Subcutaneous adipose tissue (tissue), 1 donor: ENCODE measurements at regions not wholly inside any gene's neighbourhood (a gene's known extent, or its start where the extent isn't known, plus 50 kb on each side); places are given as distances from the start of the nearest gene placed in this dataset.

Source experiments
- TF ChIP-seq, protein P1 (sequence below): fragments of 450-650 bp; IDR thresholded peaks from one replicate; pipeline ENCODE4 v1.5.1; 2016; ENCODE audit warnings: low read depth, mild to moderate bottlenecking, control low read depth, antibody characterized with exemption, moderate library complexity

DNA sequence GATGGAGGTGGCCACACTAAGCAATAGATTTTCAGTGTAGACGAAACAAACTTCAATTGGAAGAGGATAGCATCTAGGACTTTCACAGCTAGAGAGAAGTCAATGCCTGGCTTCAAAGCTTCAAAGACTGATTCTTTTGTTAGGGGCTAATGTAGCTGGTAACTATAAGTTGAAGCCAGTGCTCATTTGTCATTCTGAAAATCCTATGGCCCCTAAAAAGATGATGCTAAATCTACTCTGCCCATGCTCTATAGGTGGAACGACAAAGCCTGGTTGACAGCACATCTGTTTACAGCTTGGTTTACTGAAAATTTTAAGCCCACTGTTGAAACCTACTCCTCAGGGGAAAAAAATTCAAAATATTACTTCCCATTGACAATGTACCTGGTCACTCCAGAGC lies 226.7 kb downstream of the BCAS1 start:
- TF ChIP-seq, protein P1, sequence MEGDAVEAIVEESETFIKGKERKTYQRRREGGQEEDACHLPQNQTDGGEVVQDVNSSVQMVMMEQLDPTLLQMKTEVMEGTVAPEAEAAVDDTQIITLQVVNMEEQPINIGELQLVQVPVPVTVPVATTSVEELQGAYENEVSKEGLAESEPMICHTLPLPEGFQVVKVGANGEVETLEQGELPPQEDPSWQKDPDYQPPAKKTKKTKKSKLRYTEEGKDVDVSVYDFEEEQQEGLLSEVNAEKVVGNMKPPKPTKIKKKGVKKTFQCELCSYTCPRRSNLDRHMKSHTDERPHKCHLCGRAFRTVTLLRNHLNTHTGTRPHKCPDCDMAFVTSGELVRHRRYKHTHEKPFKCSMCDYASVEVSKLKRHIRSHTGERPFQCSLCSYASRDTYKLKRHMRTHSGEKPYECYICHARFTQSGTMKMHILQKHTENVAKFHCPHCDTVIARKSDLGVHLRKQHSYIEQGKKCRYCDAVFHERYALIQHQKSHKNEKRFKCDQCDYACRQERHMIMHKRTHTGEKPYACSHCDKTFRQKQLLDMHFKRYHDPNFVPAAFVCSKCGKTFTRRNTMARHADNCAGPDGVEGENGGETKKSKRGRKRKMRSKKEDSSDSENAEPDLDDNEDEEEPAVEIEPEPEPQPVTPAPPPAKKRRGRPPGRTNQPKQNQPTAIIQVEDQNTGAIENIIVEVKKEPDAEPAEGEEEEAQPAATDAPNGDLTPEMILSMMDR = no peak

DNA sequence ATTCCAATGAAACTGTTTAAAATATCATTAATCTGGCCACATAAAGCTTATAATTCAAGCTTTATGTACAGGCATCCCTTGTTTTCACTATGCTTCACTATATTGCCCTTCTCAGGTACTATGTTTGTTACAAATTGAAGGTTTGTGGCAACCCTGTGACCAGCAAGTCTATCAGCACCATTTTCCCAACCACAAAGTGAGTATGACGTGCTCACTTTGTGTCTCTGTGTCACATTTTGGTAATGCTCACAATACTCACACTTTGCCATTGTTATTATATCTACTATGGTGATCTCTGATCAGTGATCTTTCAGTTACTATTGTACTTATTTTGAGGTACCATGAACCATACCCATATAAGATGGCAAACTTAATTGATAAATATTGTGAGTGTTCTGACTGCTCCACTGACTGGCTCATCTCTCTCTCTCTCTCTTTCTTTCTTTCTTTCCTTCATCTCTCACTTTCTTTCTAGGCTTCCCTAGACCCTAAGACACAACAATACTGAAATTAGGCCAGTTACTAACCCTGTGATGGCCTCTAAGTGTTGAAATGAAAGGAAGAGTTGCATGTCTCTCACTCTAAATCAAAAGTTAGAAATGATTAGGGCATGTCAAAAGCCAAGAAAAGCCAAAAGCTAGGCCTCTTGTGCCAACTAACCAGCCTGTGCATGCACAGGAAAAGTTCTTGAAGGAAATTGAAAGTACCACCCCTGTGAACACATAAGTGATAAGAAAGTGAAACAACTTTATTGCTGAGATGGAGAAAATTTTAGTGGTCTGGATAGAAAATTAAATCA lies 227.9 kb downstream of the BCAS1 start:
- TF ChIP-seq, protein P1 = no peak

DNA sequence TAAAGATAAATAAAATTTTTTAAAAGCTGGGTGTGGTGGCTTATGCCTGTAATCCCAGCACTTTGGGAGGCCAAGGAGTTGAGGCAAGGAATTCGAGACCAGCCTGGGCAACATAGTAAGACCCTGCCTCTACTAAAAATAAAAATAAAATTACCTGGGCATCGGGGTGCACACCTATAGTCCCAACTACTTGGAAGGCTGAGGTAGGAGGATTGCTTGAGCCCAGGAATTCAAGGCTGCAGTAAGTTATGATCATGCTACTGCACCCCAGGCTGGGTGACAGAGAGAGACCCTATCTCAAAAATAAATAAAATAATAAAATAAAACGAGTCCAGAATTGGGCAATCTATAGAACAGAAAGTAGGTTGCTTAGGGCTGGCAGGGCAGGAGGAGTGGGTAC lies 228.7 kb downstream of the BCAS1 start:
- TF ChIP-seq, protein P1 = no peak

DNA sequence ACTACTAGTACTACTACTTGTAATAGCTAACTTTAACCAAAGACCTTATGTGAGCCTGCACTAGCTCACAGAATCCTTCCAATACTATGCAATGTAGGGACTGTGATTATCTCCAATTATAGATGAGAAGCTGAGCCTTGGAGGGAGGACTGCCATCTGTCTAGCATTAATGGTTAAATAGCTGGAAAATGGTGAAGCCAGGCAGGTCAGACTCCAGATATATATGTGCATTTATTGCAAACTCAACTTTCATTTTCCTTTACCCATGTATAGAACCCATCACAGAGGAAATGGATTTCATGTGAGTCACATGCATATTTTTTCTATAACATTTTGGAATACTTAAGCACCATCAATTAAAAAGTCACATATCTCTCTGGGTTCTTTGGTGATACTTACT lies 229.9 kb downstream of the BCAS1 start:
- TF ChIP-seq, protein P1 = peak; percentile 68

DNA sequence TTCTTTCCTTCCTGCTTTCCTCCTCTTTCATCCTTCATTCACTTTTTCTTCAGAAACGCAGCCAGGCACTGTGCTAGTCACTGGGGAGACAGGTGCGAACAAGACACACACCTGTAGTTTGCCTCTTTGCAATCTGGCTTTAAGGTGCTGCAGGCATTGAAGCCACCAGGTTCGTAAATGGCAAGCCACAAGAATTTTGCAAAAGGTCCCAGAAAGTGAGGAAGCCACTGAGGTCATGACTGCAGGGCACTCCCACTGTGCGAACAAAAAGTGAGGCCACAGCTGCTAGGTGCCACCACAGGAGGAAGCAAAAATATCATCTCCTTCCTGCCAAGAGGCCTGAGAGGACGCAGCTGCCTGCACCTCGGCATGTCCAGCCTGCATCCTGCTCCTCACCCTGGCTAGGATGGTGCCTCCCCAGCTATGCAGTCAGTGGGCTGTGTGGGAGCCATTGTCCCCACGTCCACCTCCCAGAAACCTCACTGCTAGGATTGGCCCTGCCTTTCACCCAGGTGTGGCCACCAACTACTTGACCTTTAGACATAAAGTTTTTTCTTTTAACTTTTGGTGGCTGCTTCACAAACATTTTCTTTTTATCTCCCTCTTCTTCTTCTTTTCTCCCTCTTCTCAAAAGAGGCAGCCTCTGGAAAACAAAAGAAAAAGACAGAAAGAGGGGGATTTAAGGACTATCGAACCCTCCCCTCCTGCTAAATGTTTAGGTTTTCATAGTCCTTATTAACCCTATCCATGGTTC lies 230.8 kb downstream of the BCAS1 start:
- TF ChIP-seq, protein P1 = peak; percentile 81

DNA sequence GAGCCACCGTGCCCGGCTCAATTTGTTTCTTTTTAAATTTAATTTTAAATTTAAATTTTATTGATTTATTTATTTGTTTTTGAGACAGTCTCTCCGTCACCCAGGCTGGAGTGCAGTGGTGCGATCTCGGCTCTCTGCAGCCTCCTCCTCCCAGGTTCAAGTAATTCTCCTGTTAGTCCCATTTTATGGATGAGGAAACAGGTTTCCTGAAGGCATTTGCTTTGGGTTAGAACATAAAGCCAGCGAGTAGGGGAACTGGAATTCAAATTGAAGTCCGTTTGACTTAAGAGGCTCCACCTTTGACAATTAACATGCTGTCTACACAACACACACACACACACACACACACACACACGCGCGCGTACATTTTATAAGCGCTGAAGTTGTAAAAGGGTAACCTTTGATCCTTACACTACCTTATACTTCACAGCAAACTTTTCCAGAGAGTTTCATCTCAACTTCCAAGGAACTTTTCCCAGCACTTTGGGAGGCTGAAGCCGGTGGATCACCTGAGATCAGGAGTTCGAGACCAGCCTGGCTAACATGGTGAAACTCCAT lies 232.0 kb downstream of the BCAS1 start:
- TF ChIP-seq, protein P1 = no peak
